Frontal cortex (tissue), 3 donors: ENCODE measurements at regions not wholly inside any gene's neighbourhood (a gene's known extent, or its start where the extent isn't known, plus 50 kb on each side); places are given as distances from the start of the nearest gene placed in this dataset.

ENCODE experiments used
- DNase-seq, 2 donors: peaks; one replicate each; pipeline ENCODE4 v3.0.0; 2012; ENCODE audit warnings: low spot score in 2 of 2
- FAIRE-seq: peaks from 2 replicates; lab custom pipeline; 2012; peaks lifted over from hg19 to GRCh38; lab: Jason Lieb, UNC
- donor health status: control.
- donor health status: control.
- donor health status: control.

DNA sequence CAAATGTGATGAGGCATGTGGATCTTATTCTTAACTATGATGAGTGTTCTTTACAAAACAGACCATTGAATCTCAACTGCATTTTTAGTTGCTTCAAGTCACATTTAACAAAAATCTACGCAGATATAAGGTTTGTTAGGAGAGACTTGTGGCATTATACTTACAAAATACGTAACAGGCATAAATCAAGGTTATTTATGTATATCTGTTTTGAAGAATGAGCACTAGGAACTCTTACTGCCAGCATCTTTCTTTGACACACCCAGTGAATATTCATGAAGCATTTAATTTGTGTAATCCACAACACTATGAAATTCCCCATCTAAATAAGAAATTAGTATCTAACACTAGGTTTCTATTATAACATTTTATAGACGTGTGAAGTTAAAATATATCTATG is 186.3 kb downstream of the FAT4 start:
- FAIRE-seq (no peak), DNase-seq (no peak)

DNA sequence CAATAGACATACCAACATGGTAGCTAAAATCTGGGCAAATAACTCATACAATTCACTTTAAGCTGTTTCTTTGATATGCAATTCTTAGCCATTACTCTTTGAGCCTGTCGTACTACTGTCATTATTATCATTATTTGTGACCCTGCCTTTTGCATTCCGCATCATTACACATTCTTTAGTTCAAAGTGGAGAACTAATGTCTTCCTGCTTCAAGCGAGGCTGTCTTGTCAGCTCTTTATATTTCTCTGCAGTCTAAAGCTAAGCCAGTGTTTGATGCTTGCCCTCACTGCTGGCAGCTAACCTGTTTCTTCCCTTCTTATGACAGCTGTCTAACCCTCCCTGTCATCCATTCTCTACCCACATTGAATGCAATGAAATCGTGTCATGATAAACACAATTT is 186.8 kb downstream of the FAT4 start:
- FAIRE-seq (no peak), DNase-seq (no peak)

DNA sequence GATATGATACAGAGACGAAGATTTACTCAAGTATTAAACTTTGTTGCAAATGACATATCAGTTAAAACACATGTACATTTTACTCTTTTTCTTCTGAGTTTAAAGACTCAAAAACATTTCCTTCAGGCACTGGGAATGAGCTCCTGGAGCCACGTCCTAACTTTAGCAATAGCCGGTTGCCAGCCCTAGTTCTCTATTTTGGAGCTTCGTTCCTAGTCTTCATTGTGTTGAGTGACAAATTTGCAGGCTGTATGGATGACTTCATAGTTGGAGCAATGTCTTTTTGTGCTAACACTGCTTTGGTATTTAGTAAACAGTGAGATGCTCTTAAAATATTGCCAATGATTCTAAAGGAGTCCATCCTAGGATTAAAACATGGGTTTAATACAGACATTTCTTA is 190.9 kb downstream of the FAT4 start:
- no peak for FAIRE-seq
- DNase-seq = no peak

DNA sequence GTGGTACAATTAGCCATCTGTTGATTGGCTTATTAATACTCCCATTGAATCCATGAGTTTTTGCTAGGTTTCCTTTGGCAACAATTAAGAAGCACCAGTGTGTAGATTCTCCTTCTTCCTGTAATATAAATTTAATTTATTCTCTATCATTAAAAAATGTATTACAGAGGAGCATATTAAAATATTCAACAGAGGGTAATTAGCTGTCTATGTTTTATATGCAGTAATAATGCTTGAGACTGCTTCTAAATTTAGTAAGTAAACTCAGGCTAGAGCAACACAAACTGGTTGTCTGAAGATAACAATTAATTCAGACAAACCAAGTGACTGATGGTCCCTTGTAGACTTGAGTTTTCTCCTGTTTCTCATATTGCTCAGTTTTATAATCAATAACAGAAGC is 192.4 kb downstream of the FAT4 start:
- FAIRE-seq (no peak), DNase-seq (no peak)

DNA sequence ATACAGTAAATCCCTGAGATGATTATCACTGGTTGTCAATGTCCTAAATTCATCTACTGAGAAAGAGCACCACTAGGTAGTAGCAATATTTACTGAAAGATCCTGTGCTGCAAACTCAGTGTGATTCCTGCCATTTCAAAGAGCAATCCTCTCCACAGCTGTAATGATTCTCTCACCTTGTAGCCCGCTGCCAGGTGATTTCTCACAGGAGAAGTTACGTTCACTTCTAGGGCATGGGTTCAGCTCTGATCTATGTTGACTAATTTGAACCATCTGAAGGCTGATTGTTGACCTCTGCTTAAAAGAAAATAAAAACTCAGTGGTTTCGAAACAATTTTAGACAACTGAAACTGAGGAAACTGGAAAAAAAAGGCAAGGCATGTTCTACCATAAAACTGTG is 197.0 kb downstream of the FAT4 start:
- FAIRE-seq = no peak
- DNase-seq = no peak

DNA sequence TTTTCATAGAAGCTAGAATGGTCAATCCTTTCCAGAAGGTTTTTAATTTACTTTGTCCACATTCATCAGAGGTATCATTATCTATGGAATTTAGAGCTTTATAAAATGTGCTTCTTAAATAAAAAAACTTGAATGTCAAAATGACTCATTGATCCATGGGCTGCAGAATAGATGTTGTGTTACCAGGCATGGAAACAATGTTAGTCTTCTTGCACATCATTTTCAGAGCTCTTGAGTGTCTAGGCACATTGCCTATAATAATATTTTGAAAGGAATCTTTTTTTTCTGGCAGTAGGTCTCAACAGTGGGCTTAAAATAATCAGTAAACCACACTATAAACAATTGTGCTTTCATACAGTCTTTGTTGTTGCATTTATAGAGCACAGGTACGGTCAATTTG is 200.3 kb downstream of the FAT4 start:
- no peak for FAIRE-seq
- no peak for DNase-seq

DNA sequence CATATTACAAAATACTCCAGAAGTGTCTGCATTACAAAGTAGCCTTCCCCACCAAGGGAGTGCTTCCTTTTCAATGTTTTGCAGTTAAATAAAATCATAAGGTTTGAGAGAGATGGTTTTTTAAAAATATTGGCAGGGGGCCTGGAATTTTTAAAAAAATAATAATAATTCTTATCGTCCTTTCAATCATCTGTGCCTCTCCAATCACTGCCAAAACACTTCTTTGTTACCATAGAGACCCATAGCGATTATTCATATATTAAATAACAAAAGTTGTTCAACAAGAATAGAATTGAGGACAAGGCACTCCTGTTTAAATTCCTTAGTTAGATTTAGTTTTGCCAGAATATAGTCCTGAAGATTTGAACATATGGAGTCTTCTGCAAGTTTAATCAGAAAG is 203.1 kb downstream of the FAT4 start:
- FAIRE-seq (no peak), DNase-seq (no peak)

- FAIRE-seq (no peak), DNase-seq (no peak)
These were observed 203.5 kb downstream of the FAT4 start for GRCh38 chr4:125518281-125518680.

DNA sequence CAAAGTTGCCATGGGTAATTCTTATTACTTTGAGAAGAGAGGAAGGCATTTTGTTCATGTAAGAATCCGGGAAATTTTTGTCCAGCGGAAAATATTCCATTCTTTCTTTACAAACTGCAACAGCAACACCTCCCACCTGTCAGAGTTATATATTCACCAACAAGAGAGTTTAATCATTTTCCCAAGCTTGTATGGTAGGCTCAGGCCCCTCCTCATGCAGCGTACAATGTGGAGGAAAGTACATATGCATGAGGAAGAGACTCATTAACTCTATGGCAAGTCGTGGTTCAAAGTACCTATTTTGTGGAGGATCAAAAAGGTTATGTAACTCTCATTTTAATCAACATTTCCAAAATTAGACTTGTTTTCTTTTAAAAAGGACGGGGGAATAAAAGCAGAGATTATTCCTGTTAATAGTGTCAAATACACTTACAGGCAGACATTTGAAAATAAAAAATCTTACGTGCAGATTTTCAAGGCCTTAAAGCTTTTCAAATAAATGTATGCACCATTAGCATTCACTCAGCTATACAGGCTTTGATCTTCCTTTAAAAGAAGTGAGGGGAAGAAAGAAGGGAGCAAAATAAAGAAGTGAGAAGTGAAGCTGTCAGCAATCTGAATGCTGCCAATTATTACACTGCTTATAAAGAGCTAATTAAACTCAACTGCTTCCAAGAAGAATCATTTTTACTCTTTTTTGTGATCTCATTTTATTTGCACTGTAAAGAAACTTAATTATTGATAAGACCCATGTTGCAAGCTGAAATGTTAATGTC is 204.8 kb downstream of the FAT4 start:
- DNase-seq = no peak
- no peak for FAIRE-seq

DNA sequence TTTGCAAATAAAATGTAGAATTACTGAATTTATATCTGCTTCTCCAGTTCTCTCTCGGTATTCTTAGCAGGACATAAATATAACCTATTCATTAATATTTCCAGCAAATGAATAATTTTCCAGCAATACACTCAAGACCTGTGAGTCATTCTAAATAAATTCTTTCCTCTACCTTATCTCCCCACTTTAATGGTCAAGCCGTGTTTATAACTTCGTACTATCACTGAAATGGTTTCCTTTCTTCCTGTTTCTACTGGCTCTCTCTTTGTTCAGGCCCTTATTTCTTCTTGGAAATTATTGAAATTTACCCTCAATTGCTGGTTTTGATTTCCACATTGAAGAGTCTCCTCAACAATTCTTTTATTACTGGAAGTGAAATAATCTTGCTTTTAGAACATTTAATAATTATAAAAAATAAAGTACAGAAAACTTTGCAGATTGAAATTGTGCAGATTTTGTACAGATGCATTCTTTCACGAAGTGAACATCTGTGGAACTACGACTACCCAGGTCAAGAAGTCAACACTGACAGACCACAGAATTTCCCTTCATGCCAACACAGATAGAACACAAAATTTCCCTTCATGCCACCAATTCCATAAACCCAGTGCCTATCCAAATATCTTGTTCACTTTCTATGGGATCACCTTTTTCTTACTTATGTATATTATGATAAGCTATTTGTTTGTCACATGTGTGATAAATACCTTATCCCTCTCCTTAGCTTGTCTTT is 205.7 kb downstream of the FAT4 start:
- no peak for FAIRE-seq
- DNase-seq = no peak

- FAIRE-seq = no peak
- DNase-seq = no peak
These were observed 207.8 kb downstream of the FAT4 start for GRCh38 chr4:125522588-125522987.

- DNase-seq = no peak
These were observed 208.2 kb downstream of the FAT4 start for GRCh38 chr4:125522992-125523391.

DNA sequence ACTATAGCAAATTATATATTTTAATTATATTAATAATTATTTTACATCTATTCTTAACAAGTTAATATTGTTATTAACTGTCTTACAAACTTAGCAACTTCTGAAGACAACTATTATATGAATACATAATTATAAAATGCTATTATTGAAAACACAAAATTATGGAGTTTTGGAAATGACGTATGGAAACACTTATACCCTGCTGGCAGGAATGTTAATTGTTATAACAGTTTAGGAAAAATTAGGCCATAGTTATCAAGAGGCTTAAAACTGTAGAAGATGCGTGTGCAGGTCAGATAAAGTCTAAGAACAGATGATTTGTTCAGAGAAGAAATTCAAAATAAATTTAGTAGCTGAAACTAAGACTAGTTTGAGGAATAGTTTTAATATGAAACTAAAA is 211.7 kb downstream of the FAT4 start:
- FAIRE-seq = peak; percentile 48
- DNase-seq = no peak

More at GRCh38 chr4:125522992-125523391, 208.2 kb downstream of the FAT4 start:
- no peak for FAIRE-seq

- no peak for DNase-seq
- no peak for FAIRE-seq
These were observed 212.9 kb downstream of the FAT4 start for GRCh38 chr4:125527681-125528080.

DNA sequence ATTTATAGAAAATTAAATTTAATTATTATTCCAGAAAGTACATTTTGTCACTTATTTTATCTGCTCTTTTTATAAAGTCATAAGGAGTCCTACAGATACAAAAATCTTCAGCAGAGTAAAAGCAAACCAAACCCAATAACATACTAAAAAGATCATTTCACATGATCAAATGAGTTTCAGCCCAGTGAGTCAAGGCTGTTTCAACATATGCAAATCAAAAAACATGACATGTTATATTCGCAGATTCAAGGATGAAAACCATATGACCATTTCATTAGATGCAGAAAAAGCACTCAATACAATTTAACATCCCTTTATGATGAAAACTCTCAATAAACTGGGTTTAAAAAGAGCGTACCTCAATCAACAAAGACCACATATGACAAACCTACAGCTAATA is 214.3 kb downstream of the FAT4 start:
- no peak for DNase-seq
- FAIRE-seq = no peak

GRCh38 chr4:125538670-125539069 is 223.9 kb downstream of the FAT4 start:
- DNase-seq (no peak), FAIRE-seq (no peak)

- DNase-seq (no peak), FAIRE-seq (no peak)
These were observed 224.9 kb downstream of the FAT4 start for GRCh38 chr4:125539691-125540090.

DNA sequence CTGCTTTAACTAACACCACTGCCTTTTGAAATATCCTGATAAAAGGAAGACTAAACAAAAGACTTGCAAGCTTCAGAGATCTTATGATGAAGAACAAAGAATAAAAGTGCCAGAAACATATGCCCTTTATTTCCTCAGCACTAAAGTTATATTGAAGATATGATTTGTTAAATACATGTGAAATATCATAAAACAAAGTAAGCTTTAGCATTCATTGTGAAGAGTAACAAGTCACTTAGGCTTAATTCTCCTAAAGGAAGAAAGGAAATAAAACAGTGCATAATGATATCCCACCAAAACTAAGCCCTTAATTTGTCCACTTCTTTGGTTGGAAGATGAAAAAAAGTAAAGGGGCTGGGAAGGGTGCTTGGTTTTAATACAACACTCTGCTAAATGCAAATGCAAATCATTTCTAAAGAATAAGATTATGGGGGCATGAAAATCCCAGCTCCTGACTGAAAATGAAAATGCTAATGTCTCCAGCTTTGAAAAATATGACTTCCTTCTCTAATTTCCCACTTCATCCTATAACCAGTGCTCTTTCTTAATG is 227.2 kb downstream of the FAT4 start:
- DNase-seq (no peak), FAIRE-seq (no peak)

DNA sequence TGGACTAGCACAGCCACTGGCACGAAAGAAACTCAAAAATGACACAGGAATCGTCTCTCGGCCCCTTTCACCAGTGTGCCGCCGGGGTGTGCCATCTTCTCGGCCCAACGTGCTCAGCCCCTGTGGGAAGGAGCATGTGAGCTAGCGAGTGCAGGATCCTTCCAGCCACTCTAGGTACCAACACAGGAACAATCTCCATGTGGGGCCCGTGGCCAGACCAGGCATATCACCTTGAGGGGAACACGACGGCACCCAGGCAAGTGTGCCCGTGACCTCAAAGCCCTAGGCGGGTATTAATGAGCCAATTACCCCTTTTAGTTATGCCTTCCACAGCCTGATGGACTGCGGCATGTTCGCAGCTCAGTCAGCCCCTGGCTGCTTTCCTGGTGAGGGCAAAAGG is 231.5 kb downstream of the FAT4 start:
- FAIRE-seq (no peak), DNase-seq (no peak)

DNA sequence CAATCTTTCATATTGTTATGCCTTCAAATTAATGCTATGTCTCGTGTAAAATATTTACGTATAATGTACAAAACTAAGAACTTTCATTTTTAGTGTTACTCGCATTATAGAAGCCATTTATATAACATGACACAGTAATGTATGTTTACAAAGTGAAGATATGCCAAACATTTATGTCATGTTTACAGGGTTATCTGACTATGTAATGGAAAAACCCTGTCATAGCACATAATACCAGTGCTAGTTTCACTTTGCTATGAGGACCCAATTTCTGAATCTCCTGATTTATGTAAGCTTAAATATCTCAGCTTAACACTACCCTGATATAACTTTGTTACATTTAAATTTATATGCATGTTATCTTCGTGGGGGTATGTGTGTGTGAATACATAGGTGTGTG is 233.1 kb downstream of the FAT4 start:
- DNase-seq = no peak
- no peak for FAIRE-seq

DNA sequence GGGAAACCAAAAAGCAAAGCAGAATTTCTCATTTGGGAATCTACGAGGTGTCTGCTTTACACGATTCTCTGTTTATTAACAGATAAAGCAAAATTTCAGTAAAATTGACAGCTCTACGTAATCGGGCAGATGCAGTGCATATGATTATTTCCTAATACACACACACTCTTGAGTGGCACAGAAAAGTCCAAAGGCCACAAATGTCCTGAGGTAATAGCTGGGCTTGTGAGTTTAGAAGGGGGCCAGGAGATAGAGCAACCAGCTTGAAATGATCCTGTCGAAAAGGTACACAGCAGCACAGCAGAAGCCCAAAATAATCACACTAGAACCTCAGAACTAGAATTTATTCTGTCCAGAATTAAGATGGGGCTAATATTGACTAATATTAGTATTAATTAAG is 236.0 kb downstream of the FAT4 start:
- FAIRE-seq = no peak

More for the DNA sequence above, 236.0 kb downstream of the FAT4 start:
- DNase-seq = no peak
